Neural cell (in vitro differentiated cells): ENCODE measurements at regions not wholly inside any gene's neighbourhood (a gene's known extent, or its start where the extent isn't known, plus 50 kb on each side); places are given as distances from the start of the nearest gene placed in this dataset.

ENCODE experiments used
- H2AFZ ChIP-seq: fragments of 200-600, 300-800 bp; sonication (generic), shearing (Covaris generic); 2 replicates; pipeline ENCODE4 v1.6.0; 2014; ENCODE audit warnings: low read depth, mild to moderate bottlenecking, antibody characterized with exemption, low read length, moderate library complexity
- H3F3A ChIP-seq: fragments of 200-600 bp; shearing (Covaris generic); 2 replicates; pipeline ENCODE4 v1.6.1; 2016; ENCODE audit warnings: mild to moderate bottlenecking, moderate library complexity, mixed read lengths, antibody characterized with exemption, low read length; ENCODE audit not compliant: insufficient read depth, poor library complexity, severe bottlenecking
- H3K27ac ChIP-seq: fragments of 200-600, 300-800 bp; sonication (generic), shearing (Covaris generic); 2 replicates; pipeline ENCODE4 v1.5.1; 2014; ENCODE audit warnings: mild to moderate bottlenecking, low read length, moderate library complexity
- H3K27me3 ChIP-seq: fragments of 300-800, 200-600 bp; sonication (generic), shearing (Covaris generic); 2 replicates; pipeline ENCODE4 v1.6.0; 2014; ENCODE audit warnings: mild to moderate bottlenecking, low read depth, low read length, moderate library complexity; ENCODE audit not compliant: insufficient read depth
- H3K36me3 ChIP-seq: fragments of 300-800, 200-600 bp; sonication (generic), shearing (Covaris generic); 2 replicates; pipeline ENCODE4 v1.5.1; 2014; ENCODE audit warnings: mild to moderate bottlenecking, antibody characterized with exemption, low read length, moderate library complexity; ENCODE audit not compliant: insufficient read depth
- H3K4me2 ChIP-seq: fragments of 300-800, 200-600 bp; sonication (generic), shearing (Covaris generic); 2 replicates; pipeline ENCODE4 v1.6.0; 2014; ENCODE audit warnings: mild to moderate bottlenecking, low read length
- H3K4me3 ChIP-seq: fragments of 300-800, 200-600 bp; sonication (generic), shearing (Covaris generic); 2 replicates; pipeline ENCODE4 v1.5.1; 2014; ENCODE audit warnings: mild to moderate bottlenecking, low read length, moderate library complexity
- H3K79me2 ChIP-seq: fragments of 200-600 bp; shearing (Covaris generic); replicated peaks from 2 replicates; pipeline ENCODE4 v1.6.0; 2014; ENCODE audit warnings: mild to moderate bottlenecking, low read length, moderate library complexity; ENCODE audit not compliant: insufficient read depth
- H3K9ac ChIP-seq: fragments of 300-800, 200-600 bp; sonication (generic), shearing (Covaris generic); 2 replicates; pipeline ENCODE4 v1.6.1; 2016; ENCODE audit warnings: mild to moderate bottlenecking, low read length, mixed read lengths
- H3K9me2 ChIP-seq: fragments of 200-600 bp; shearing (Covaris generic); 2 replicates; pipeline ENCODE4 v1.6.1; 2016; ENCODE audit warnings: mild to moderate bottlenecking, low read length, mixed read lengths; ENCODE audit not compliant: insufficient read depth
- H3K9me3 ChIP-seq: fragments of 200-600, 300-800 bp; sonication (generic), shearing (Covaris generic); 2 replicates; pipeline ENCODE4 v1.6.1; 2016; ENCODE audit warnings: mild to moderate bottlenecking, mixed run types, low read length, moderate library complexity, mixed read lengths
- H4K20me1 ChIP-seq: fragments of 200-600 bp; shearing (Covaris generic); 2 replicates; pipeline ENCODE4 v1.6.1; 2016; ENCODE audit warnings: mild to moderate bottlenecking, mixed run types; ENCODE audit not compliant: insufficient read depth
- CTCF ChIP-seq: fragments of 450-650 bp; IDR thresholded peaks from 2 replicates; pipeline ENCODE4 v1.5.1; 2014; ENCODE audit warnings: antibody characterized with exemption, mild to moderate bottlenecking, moderate library complexity; ENCODE audit not compliant: poor library complexity, severe bottlenecking
- EP300 ChIP-seq: fragments of 450-650 bp; conservative IDR thresholded peaks from 2 replicates; pipeline ENCODE4 v1.6.1; 2014; ENCODE audit warnings: antibody characterized with exemption, mild to moderate bottlenecking, moderate library complexity; ENCODE audit not compliant: poor library complexity, severe bottlenecking
- EZH2 ChIP-seq: fragments of 200-600, 300-800 bp; shearing (Covaris generic), sonication (generic); IDR thresholded peaks from 2 replicates; pipeline ENCODE4 v1.6.1; 2014; ENCODE audit warnings: antibody characterized with exemption, low read length, borderline replicate concordance, mild to moderate bottlenecking; ENCODE audit not compliant: insufficient read depth, poor library complexity, severe bottlenecking
- MXI1 ChIP-seq: fragments of 450-650 bp; conservative IDR thresholded peaks from 2 replicates; pipeline ENCODE4 v1.6.1; 2014; ENCODE audit warnings: antibody characterized with exemption, mild to moderate bottlenecking; ENCODE audit not compliant: poor library complexity, severe bottlenecking
- POLR2AphosphoS5 ChIP-seq: IDR thresholded peaks from 2 replicates; pipeline ENCODE4 v1.6.1; 2012
- RAD21 ChIP-seq: fragments of 450-650 bp; conservative IDR thresholded peaks from 2 replicates; pipeline ENCODE4 v1.6.1; 2014; ENCODE audit warnings: antibody characterized with exemption, mild to moderate bottlenecking, moderate library complexity
- REST ChIP-seq: IDR thresholded peaks from 2 replicates; pipeline ENCODE4 v1.6.1; 2012; ENCODE audit warnings: borderline replicate concordance
- SMC3 ChIP-seq: fragments of 450-650 bp; conservative IDR thresholded peaks from 2 replicates; pipeline ENCODE4 v1.6.1; 2014; ENCODE audit warnings: antibody characterized with exemption, mild to moderate bottlenecking, moderate library complexity; ENCODE audit not compliant: poor library complexity
- TAF1 ChIP-seq: IDR thresholded peaks from 2 replicates; pipeline ENCODE4 v1.6.1; 2012; ENCODE audit warnings: low read depth

GRCh38 chr11:24082241-24082640 lies 414.6 kb upstream of the LUZP2 start:
- Histone ChIP-seq H2AFZ (no peak overlapping the region), H3K4me3 (peak overlapping the region; percentile 17), H4K20me1 (no peaks in the 10 kb centered on the region), H3F3A (peaks cover 8% of the 10 kb centered on the region), H3K9me2 (no peaks in the 10 kb centered on the region), H3K79me2 (no peaks in the 10 kb centered on the region), H3K9ac (no peak overlapping the region), H3K36me3 (no peaks in the 10 kb centered on the region), H3K9me3 (no peaks in the 10 kb centered on the region), H3K27me3 (no peaks in the 10 kb centered on the region), H3K4me2 (peak overlapping the region; percentile 29), H3K27ac (peak overlapping the region; percentile 81)
- TF ChIP-seq REST (no peak), EZH2 (no peak), SMC3 (no peak), RAD21 (no peak), MXI1 (no peak), EP300 (no peak), CTCF (no peak), POLR2AphosphoS5 (no peak), TAF1 (no peak)

- H2AFZ ChIP-seq = no peak overlapping the region
- no peaks in the 10 kb centered on the region for H3K36me3 ChIP-seq
- H3K27ac ChIP-seq = peak overlapping the region; percentile 81
- TF ChIP-seq CTCF (no peak), TAF1 (no peak), MXI1 (peak; percentile 33), SMC3 (peak; percentile 54), POLR2AphosphoS5 (peak; percentile 92), REST (peak; percentile 90), RAD21 (peak; percentile 58), EP300 (peak; percentile 98), EZH2 (no peak)
- H3K79me2 ChIP-seq = no peaks in the 10 kb centered on the region
- H3K4me3 ChIP-seq = no peak overlapping the region
- H4K20me1 ChIP-seq = no peaks in the 10 kb centered on the region
- peak overlapping the region; percentile 36 for H3K4me2 ChIP-seq
- H3K9ac ChIP-seq = no peak overlapping the region
- H3K9me3 ChIP-seq = no peaks in the 10 kb centered on the region
- no peaks in the 10 kb centered on the region for H3K27me3 ChIP-seq
- H3F3A ChIP-seq = peaks cover 8% of the 10 kb centered on the region
- H3K9me2 ChIP-seq = no peaks in the 10 kb centered on the region
Measured at GRCh38 chr11:24082860-24083259, 414.0 kb upstream of the LUZP2 start.
